Fibroblast of lung (primary cell): ENCODE measurements at regions not wholly inside any gene's neighbourhood (a gene's known extent, or its start where the extent isn't known, plus 50 kb on each side); places are given as distances from the start of the nearest gene placed in this dataset.
"Not testable (repeated sequence)": the region's sequence is repeated elsewhere in the genome, so short reads cannot be mapped to it uniquely, and the experiment has no call there.

ENCODE experiments used
- DNase-seq, 2 donors: peaks; one replicate each; pipeline versions ENCODE4 v3.0.0 to v3.0.0-alpha.2; 2010; ENCODE audit warnings: low read depth in 2 of 2
- H2AFZ ChIP-seq: 2 replicates; pipeline ENCODE4 v1.5.1; 2012; ENCODE audit warnings: low read length, control low read depth, inconsistent platforms
- H3K27ac ChIP-seq: 2 replicates; pipeline ENCODE4 v1.5.1; 2011; ENCODE audit warnings: low read length, control low read depth; ENCODE audit not compliant: insufficient read depth
- H3K27me3 ChIP-seq: 2 replicates; pipeline ENCODE4 v1.5.1; 2011; ENCODE audit warnings: mild to moderate bottlenecking, low read length; ENCODE audit not compliant: control insufficient read depth, insufficient read depth
- H3K36me3 ChIP-seq: 2 replicates; pipeline ENCODE4 v1.5.1; 2011; ENCODE audit warnings: low read length; ENCODE audit not compliant: control insufficient read depth, insufficient read depth
- H3K4me1 ChIP-seq: 2 replicates; pipeline ENCODE4 v1.5.1; 2011; ENCODE audit warnings: low read length; ENCODE audit not compliant: control insufficient read depth, insufficient read depth; ENCODE audit errors: extremely low read depth
- H3K4me2 ChIP-seq: 2 replicates; pipeline ENCODE4 v1.5.1; 2011; ENCODE audit warnings: low read length, control low read depth; ENCODE audit not compliant: insufficient read depth; ENCODE audit errors: extremely low read depth
- H3K4me3 ChIP-seq, 4 experiments: fragments of 200-600 bp in 1 of 4; sonication (generic) in 1 of 4; replicated peaks in 1 of 4; 2 replicates each; pipeline ENCODE4 v1.5.1; 2011 to 2016; ENCODE audit warnings: low read length in 4 of 4, low read depth in 3 of 4, mild to moderate bottlenecking in 3 of 4, control low read depth in 2 of 4, inconsistent platforms in 1 of 4, mixed read lengths in 1 of 4; ENCODE audit not compliant: insufficient read depth in 1 of 4; ENCODE audit errors: control extremely low read depth in 1 of 4
- H3K79me2 ChIP-seq: 2 replicates; pipeline ENCODE4 v1.5.1; 2012; ENCODE audit warnings: mild to moderate bottlenecking, low read length, inconsistent platforms; ENCODE audit not compliant: control insufficient read depth, insufficient read depth
- H3K9ac ChIP-seq: 2 replicates; pipeline ENCODE4 v1.5.1; 2011; ENCODE audit warnings: mild to moderate bottlenecking, low read length, control low read depth; ENCODE audit not compliant: insufficient read depth
- H3K9me3 ChIP-seq: 2 replicates; pipeline ENCODE4 v1.5.1; 2012; ENCODE audit warnings: low read depth, low read length; ENCODE audit not compliant: control insufficient read depth, insufficient read depth
- H4K20me1 ChIP-seq: 2 replicates; pipeline ENCODE4 v1.5.1; 2011; ENCODE audit warnings: low read length; ENCODE audit not compliant: control insufficient read depth, insufficient read depth; ENCODE audit errors: extremely low read depth
- CTCF ChIP-seq, 2 donors: IDR thresholded peaks in 1 of 2; conservative IDR thresholded peaks in 1 of 2; 1 replicate in 1 of 2; 2 replicates in 1 of 2; pipeline ENCODE4 v1.5.1; 2011 to 2012; ENCODE audit warnings: low read length in 2 of 2, control low read depth in 1 of 2, inconsistent platforms in 1 of 2, low read depth in 1 of 2, mild to moderate bottlenecking in 1 of 2
- EZH2 ChIP-seq: IDR thresholded peaks from 2 replicates; pipeline ENCODE4 v1.5.1; 2012; ENCODE audit warnings: low read length, control low read depth, mild to moderate bottlenecking; ENCODE audit errors: missing control alignments

GRCh38 chr13:108074429-108074828 lies 140.9 kb downstream of the LIG4 start:
- not testable (repeated sequence) for DNase-seq, H3K36me3 ChIP-seq, H3K79me2 ChIP-seq, H3K9me3 ChIP-seq, H3K4me1 ChIP-seq, H3K9ac ChIP-seq, H3K27me3 ChIP-seq, H3K27ac ChIP-seq, H4K20me1 ChIP-seq, H3K4me2 ChIP-seq, H2AFZ ChIP-seq, H3K4me3 ChIP-seq
- peak in 1 of 2 donors; percentile 19 for TF ChIP-seq CTCF (conservative IDR thresholded peaks at IDR 0.05 in 1 of 2, IDR thresholded peaks at IDR 0.05 in 1 of 2; ENCODE audit: low read depth in 1 of 2, low read length in 2 of 2)

GRCh38 chr13:108070925-108071324 lies 144.4 kb downstream of the LIG4 start:
- H2AFZ ChIP-seq: no peak overlapping the region
- H3K27me3 ChIP-seq: no peaks in the 10 kb centered on the region
- H3K79me2 ChIP-seq: no peaks in the 10 kb centered on the region
- H3K9ac ChIP-seq: no peak overlapping the region
- H3K27ac ChIP-seq: no peak overlapping the region
- no peak overlapping the region for H3K4me3 ChIP-seq
- no peak for DNase-seq
- no peak overlapping the region for H3K4me2 ChIP-seq
- H3K4me1 ChIP-seq: no peaks in the 10 kb centered on the region
- no peaks in the 10 kb centered on the region for H4K20me1 ChIP-seq
- no peaks in the 10 kb centered on the region for H3K9me3 ChIP-seq
- TF ChIP-seq CTCF (conservative IDR thresholded peaks at IDR 0.05 in 1 of 2, IDR thresholded peaks at IDR 0.05 in 1 of 2; ENCODE audit: low read depth in 1 of 2, low read length in 2 of 2) (no peak), EZH2 (no peak)
- H3K36me3 ChIP-seq: no peaks in the 10 kb centered on the region

- no peak overlapping the region for H2AFZ ChIP-seq
- no peak overlapping the region for H3K9ac ChIP-seq
- H3K27me3 ChIP-seq: no peaks in the 10 kb centered on the region
- no peaks in the 10 kb centered on the region for H3K79me2 ChIP-seq
- TF ChIP-seq EZH2: no peak
- TF ChIP-seq CTCF (conservative IDR thresholded peaks at IDR 0.05 in 1 of 2, IDR thresholded peaks at IDR 0.05 in 1 of 2; ENCODE audit: low read depth in 1 of 2, low read length in 2 of 2): no peak
- no peak overlapping the region for H3K27ac ChIP-seq
- H3K4me2 ChIP-seq: no peak overlapping the region
- no peaks in the 10 kb centered on the region for H3K9me3 ChIP-seq
- H4K20me1 ChIP-seq: no peaks in the 10 kb centered on the region
- no peak overlapping the region for H3K4me3 ChIP-seq
- H3K36me3 ChIP-seq: no peaks in the 10 kb centered on the region
- DNase-seq: peak in 1 of 2 donors; percentile 4
- no peaks in the 10 kb centered on the region for H3K4me1 ChIP-seq
Observed at GRCh38 chr13:108070491-108070890, 144.8 kb downstream of the LIG4 start.
